ENCODE measurements at regions not wholly inside any gene's neighbourhood (a gene's known extent, or its start where the extent isn't known, plus 50 kb on each side); places are given as distances from the start of the nearest gene placed in this dataset.
A peak's percentile ranks its signal among the peaks of the same experiment; 100 is the strongest.

GRCh38 chr22:27397036-27397953 lies 404.3 kb downstream of the MN1 start:
- no peak for TF ChIP-seq CTCF (IDR thresholded peaks at IDR 0.05; ENCODE audit: insufficient read depth, low read depth, low read length)
- no peak overlapping the region for H3K4me3 ChIP-seq (ENCODE audit: low read depth, low read length)
- DNase-seq (ENCODE audit: low read depth): peak; percentile 13

- no peak for TF ChIP-seq CTCF (IDR thresholded peaks at IDR 0.05; ENCODE audit: insufficient read depth, low read depth, low read length)
- H3K4me3 ChIP-seq (ENCODE audit: low read depth, low read length): no peak overlapping the region
- DNase-seq (ENCODE audit: low read depth): peak; percentile 66
Observed at GRCh38 chr22:27397954-27398342, 403.6 kb downstream of the MN1 start.

- no peak overlapping the region for H3K4me3 ChIP-seq (ENCODE audit: low read depth, low read length)
- DNase-seq (ENCODE audit: low read depth): no peak
- no peak for TF ChIP-seq CTCF (IDR thresholded peaks at IDR 0.05; ENCODE audit: insufficient read depth, low read depth, low read length)
Observed at GRCh38 chr22:27399161-27399560, 402.4 kb downstream of the MN1 start.

- no peak for DNase-seq (ENCODE audit: low read depth)
- H3K4me3 ChIP-seq (ENCODE audit: low read depth, low read length): no peak overlapping the region
- no peak for TF ChIP-seq CTCF (IDR thresholded peaks at IDR 0.05; ENCODE audit: insufficient read depth, low read depth, low read length)
Observed at GRCh38 chr22:27400811-27401210, 400.7 kb downstream of the MN1 start.

- TF ChIP-seq CTCF (IDR thresholded peaks at IDR 0.05; ENCODE audit: insufficient read depth, low read depth, low read length): no peak
- H3K4me3 ChIP-seq (ENCODE audit: low read depth, low read length): no peak overlapping the region
- DNase-seq (ENCODE audit: low read depth): no peak
Observed at GRCh38 chr22:27401321-27401720, 400.2 kb downstream of the MN1 start.

- H3K4me3 ChIP-seq (ENCODE audit: low read depth, low read length): no peak overlapping the region
- no peak for DNase-seq (ENCODE audit: low read depth)
- TF ChIP-seq CTCF (IDR thresholded peaks at IDR 0.05; ENCODE audit: insufficient read depth, low read depth, low read length): no peak
Observed at GRCh38 chr22:27404441-27404840, 397.1 kb downstream of the MN1 start.

Measured in fibroblast of villous mesenchyme (primary cell).